IgD-negative memory B cell (primary cell): ENCODE measurements at regions not wholly inside any gene's neighbourhood (a gene's known extent, or its start where the extent isn't known, plus 50 kb on each side); places are given as distances from the start of the nearest gene placed in this dataset.
"Not testable (repeated sequence)": the region's sequence is repeated elsewhere in the genome, so short reads cannot be mapped to it uniquely, and the experiment has no call there.

Experiments used
- H3K27ac Mint-ChIP-seq, 3 donors: one replicate each; pipeline ENCODE4 v1.8.0; 2020 to 2022; ENCODE audit warnings: mild to moderate bottlenecking in 3 of 3, mixed read lengths in 3 of 3, moderate library complexity in 1 of 3
- H3K27me3 Mint-ChIP-seq: one replicate; pipeline ENCODE4 v1.8.0; 2021; ENCODE audit warnings: mixed read lengths
- H3K36me3 Mint-ChIP-seq: one replicate; pipeline ENCODE4 v1.8.0; 2020; ENCODE audit warnings: mild to moderate bottlenecking, mixed read lengths
- H3K4me1 Mint-ChIP-seq, 3 donors: one replicate each; pipeline ENCODE4 v1.8.0; 2020 to 2022; ENCODE audit warnings: mixed read lengths in 3 of 3, mild to moderate bottlenecking in 1 of 3
- H3K4me3 Mint-ChIP-seq, 4 donors: one replicate each; pipeline ENCODE4 v1.8.0; 2020 to 2022; ENCODE audit warnings: mild to moderate bottlenecking in 4 of 4, mixed read lengths in 4 of 4, moderate library complexity in 3 of 4
- H3K9me3 Mint-ChIP-seq, 3 donors: one replicate each; pipeline ENCODE4 v1.8.0; 2020 to 2021; ENCODE audit warnings: mixed read lengths in 3 of 3, mild to moderate bottlenecking in 1 of 3

DNA sequence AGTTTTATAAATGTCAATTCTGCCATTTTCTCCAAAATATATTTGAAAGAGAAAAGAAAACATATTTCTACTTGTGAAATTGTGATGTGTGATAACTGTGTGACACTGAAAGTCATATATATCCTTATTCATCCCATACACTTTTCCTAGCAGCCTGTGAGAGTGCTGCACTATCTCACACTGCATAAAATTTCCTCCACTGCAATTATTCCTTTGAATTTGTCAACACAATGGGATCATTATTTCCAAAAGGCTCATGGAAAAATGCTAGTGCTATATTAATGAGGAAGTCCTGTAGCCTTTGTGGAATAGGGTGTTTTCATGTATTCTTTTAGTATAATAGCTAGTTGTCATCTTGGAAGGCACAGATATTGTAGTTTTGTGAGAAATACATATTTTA is 504.1 kb downstream of the RPL10L start:
- Mint-ChIP-seq H3K4me3 (no peak overlapping the region), H3K4me1 (no peaks in the 10 kb centered on the region), H3K9me3 (peaks cover 3 to 10% (median 4%) of the 10 kb centered on the region in 3 donors), H3K27me3 (no peaks in the 10 kb centered on the region), H3K36me3 (no peaks in the 10 kb centered on the region), H3K27ac (no peak overlapping the region)

DNA sequence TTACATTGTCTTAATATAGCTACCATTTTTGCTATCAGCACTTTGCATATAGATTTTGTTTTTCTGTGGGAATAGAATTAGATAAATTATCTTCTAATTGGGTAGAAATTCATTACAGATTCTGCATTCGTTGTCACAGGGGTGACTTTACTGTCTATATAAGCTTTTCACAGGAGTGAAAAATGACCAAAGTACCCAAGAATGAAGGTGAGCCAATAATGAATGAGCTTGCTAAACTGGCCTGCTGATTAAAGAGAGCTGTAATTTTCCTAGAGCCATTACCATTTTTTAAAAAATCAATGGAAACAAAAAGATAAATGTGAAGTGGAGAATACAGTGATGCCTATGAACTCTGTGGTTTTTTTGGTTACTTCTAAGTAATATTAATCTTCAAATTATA is 504.6 kb downstream of the RPL10L start:
- no peak overlapping the region for H3K27ac Mint-ChIP-seq
- no peaks in the 10 kb centered on the region for H3K27me3 Mint-ChIP-seq
- peaks cover 3 to 10% (median 4%) of the 10 kb centered on the region in 3 donors for H3K9me3 Mint-ChIP-seq

DNA sequence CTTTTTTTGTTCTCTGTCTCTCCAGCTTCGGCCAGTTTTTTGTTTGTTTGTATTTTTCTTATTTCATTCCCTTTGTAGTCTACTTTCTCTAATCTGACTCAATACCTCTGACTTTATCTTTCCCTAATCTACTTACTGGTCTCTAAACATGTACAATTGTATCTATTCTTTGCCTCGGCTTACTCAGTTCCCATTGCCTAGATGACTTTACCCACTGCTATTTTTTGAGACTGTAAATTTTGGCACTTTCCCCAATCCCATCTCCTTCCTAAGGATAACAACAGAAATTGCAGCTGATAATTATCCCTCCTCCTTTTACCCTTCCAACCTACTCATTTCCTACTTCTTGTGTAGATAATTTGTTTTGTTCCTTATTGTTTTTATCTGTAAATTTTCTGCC is 511.1 kb downstream of the RPL10L start:
- Mint-ChIP-seq H3K4me3 (no peak overlapping the region), H3K36me3 (no peaks in the 10 kb centered on the region), H3K27ac (no peak overlapping the region), H3K27me3 (no peaks in the 10 kb centered on the region), H3K4me1 (no peaks in the 10 kb centered on the region), H3K9me3 (peaks cover 4 to 10% (median 7%) of the 10 kb centered on the region in 3 donors)

More for the DNA sequence above, 504.6 kb downstream of the RPL10L start:
- Mint-ChIP-seq H3K36me3 (no peaks in the 10 kb centered on the region), H3K4me3 (no peak overlapping the region), H3K4me1 (no peaks in the 10 kb centered on the region)

DNA sequence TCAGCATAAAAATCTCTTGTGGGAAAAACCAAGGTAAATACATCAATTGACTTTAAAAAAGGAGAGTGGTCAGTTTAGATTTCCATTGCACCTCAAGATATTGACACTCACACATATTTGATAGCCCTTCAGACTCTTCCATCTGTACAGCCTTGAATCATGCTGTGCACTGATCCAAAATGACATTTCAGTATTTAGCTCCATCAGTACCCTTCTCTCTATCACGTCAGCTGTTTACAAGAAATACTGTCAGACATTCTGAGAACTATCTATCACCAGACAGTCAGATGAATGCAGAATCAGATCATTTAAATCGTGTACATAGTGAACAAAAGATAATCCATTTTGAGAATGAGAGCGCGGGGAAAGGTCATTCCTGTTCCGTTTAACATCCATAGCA is 511.9 kb downstream of the RPL10L start:
- Mint-ChIP-seq H3K4me1 (no peaks in the 10 kb centered on the region), H3K4me3 (no peak overlapping the region), H3K36me3 (no peaks in the 10 kb centered on the region), H3K9me3 (peaks cover 4 to 10% (median 6%) of the 10 kb centered on the region in 3 donors), H3K27me3 (no peaks in the 10 kb centered on the region), H3K27ac (no peak overlapping the region)

DNA sequence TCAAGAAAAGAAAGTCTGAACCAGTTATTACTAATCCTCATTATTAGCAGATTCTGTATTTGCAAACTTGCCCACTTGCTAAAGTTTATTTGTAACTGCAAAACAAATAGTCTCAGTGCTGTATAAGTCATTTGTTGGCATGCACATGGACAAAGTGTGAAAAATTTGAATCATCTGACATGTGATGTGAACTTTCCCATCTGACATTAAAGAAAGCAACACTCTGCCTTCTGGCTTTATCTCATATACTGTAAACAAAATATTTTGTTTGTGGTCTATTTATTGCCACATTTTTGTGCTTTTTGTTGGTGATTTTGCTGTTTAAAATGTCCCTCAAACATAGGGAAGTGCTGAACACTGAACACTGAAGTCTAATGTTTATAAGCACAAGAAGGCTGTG is 513.8 kb downstream of the RPL10L start:
- H3K4me1 Mint-ChIP-seq: no peaks in the 10 kb centered on the region
- H3K27me3 Mint-ChIP-seq: no peaks in the 10 kb centered on the region
- peaks cover 6 to 12% (median 10%) of the 10 kb centered on the region in 3 donors for H3K9me3 Mint-ChIP-seq
- H3K4me3 Mint-ChIP-seq: no peak overlapping the region
- no peaks in the 10 kb centered on the region for H3K36me3 Mint-ChIP-seq
- no peak overlapping the region for H3K27ac Mint-ChIP-seq

DNA sequence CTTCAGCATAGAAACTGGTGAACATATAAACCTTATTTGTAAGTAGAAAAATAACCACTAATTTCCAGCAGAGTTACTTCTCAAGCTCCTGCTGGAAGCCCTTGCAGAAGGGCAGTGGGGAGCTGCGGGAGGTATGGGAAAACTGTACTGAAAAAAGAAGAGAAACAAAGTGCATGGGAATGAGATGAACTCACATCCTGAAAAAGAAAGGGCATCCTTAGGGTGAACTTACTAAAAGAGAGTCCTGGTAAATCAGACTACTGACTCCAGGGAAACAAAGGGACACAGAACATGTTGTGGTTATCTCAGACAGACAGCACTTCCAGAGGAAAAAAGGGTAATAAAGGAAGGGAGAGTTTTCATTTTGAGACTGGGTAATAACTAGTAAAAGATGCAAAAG is 515.1 kb downstream of the RPL10L start:
- H3K9me3 Mint-ChIP-seq: peaks cover 6 to 10% (median 10%) of the 10 kb centered on the region in 3 donors
- no peak overlapping the region for H3K4me3 Mint-ChIP-seq
- no peak overlapping the region for H3K27ac Mint-ChIP-seq
- H3K36me3 Mint-ChIP-seq: no peaks in the 10 kb centered on the region
- no peaks in the 10 kb centered on the region for H3K27me3 Mint-ChIP-seq
- no peaks in the 10 kb centered on the region for H3K4me1 Mint-ChIP-seq

DNA sequence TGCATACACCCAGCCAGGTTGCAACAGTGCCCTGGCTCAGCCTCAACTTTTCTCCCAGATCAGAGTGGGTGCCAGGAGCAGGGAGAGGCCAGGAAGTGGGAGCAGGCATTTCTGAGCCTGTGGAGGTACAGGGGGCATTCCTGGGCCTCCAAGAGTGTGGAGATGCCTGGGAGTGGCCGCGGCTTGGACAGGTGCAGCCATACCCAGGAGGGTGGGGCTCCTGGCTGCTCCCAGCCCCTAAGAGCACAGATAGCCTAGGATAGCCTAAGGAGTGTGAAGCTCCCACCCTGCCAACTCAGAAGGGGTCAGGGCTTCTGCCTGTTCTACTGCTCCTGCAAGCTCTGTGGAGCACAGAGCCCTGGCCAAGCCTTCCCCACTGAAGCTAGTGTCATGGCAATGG is 543.4 kb downstream of the RPL10L start:
- Mint-ChIP-seq H3K27me3 (no peaks in the 10 kb centered on the region), H3K9me3 (peaks cover 1 to 23% (median 1%) of the 10 kb centered on the region in 3 donors), H3K36me3 (no peaks in the 10 kb centered on the region), H3K27ac (no peak overlapping the region), H3K4me1 (no peaks in the 10 kb centered on the region), H3K4me3 (no peak overlapping the region)

DNA sequence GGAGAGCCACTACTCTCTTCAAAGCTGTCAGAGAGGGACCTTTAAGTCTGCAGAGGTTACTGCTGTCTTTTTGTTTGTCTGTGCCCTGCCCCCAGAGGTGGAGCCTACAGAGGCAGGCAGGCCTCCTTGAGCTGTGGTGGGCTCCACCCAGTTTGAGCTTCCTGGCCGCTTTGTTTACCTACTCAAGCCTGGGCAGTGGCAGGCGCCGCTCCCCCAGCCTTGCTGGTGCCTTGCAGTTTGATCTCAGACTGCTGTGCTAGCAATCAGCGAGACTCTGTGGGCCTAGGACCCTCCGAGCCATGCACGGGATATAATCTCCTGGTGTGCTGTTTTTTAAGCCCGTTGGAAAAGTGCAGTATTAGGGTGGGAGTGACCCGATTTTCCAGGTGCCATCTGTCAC is 550.7 kb downstream of the RPL10L start:
- H3K4me1 Mint-ChIP-seq, H3K27ac Mint-ChIP-seq, H3K9me3 Mint-ChIP-seq, H3K27me3 Mint-ChIP-seq, H3K4me3 Mint-ChIP-seq, H3K36me3 Mint-ChIP-seq: not testable (repeated sequence)

DNA sequence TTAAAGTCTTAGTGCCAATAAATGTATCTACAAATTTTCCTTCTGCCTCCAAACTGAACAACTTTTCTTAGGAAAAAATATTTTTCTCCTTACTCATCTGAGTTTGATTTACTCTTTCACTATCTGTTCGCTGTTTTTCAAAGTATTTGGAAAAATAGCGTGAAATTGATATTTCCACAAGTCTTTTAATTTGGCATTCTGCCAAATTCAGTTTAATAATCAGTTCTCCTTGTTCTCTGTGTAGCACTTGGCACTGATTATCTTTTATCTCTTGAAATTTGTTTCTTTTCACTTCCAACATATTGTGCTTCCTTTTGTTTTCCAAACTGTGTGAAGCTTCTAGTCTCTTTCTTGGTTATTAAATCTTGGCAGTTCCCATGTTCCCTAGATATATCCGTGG is 559.8 kb downstream of the RPL10L start:
- no peaks in the 10 kb centered on the region for H3K27me3 Mint-ChIP-seq
- H3K4me3 Mint-ChIP-seq: no peak overlapping the region
- peaks cover 0 to 2% (median 0%) of the 10 kb centered on the region in 3 donors for H3K9me3 Mint-ChIP-seq

DNA sequence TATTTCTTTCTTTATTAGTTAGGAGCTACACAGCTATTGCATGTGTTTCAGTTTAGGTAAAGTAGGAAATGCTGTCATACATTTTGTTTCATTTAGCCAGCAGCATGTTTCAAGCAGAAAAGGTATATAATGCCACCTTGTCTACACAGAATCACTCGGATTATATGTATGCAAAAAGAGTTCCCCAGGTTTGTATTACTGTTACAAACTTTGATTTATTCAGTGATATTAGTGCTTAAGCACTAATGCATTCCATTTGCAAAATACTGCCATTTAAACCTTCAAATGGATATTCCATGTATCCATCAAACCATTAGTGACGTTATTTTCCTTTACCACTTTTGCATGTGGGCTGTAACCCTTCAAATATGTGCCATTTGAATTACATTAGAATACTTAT is 564.0 kb downstream of the RPL10L start:
- no peaks in the 10 kb centered on the region for H3K4me1 Mint-ChIP-seq
- no peak overlapping the region for H3K27ac Mint-ChIP-seq
- H3K27me3 Mint-ChIP-seq: no peaks in the 10 kb centered on the region
- H3K4me3 Mint-ChIP-seq: no peak overlapping the region
- H3K9me3 Mint-ChIP-seq: peaks cover 0 to 5% (median 0%) of the 10 kb centered on the region in 3 donors
- H3K36me3 Mint-ChIP-seq: no peaks in the 10 kb centered on the region

More for the DNA sequence above, 559.8 kb downstream of the RPL10L start:
- Mint-ChIP-seq H3K36me3 (no peaks in the 10 kb centered on the region), H3K27ac (no peak overlapping the region), H3K4me1 (no peaks in the 10 kb centered on the region)

DNA sequence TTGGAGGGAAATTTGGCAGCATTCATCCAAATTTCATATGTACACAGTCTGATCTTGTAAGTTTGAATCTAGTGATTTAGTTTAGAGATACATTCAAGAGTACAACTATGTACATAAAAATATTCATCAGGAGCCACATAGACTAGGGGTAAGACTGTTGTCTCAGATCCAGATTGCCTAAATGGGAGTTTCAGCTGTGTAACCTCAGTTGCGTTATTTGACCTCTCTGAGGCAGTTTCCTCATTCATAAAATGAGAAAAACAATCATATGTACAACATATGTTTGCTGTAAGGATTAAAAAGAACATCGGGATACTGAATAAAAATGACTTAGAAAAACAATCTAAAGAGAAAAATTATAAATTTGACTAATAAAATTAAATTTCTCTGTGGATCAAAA is 577.5 kb downstream of the RPL10L start:
- Mint-ChIP-seq H3K36me3 (no peaks in the 10 kb centered on the region), H3K27me3 (no peaks in the 10 kb centered on the region), H3K9me3 (peaks cover 0 to 2% (median 2%) of the 10 kb centered on the region in 3 donors), H3K4me1 (no peaks in the 10 kb centered on the region), H3K27ac (no peak overlapping the region), H3K4me3 (no peak overlapping the region)

DNA sequence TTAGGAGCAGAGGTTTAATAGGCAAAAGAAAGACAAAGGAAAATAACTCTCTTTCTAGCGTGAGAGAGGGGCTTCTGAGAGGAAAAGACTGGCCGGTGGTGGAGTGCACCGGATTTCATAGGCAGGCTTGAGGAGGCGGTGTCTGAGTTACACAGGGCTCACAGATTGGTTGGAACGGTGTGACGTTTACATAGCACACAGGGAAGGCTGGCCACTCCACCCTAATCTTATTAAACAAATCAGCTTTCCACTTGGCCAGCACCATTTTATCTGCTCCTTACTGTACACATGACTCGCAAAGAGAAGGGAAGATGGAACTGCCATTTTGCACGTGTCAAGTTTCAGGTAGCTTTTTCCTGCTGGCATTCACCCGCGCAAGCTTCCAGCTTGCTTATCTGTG is 587.7 kb downstream of the RPL10L start:
- H3K4me1 Mint-ChIP-seq: no peaks in the 10 kb centered on the region
- H3K27ac Mint-ChIP-seq: no peak overlapping the region
- H3K9me3 Mint-ChIP-seq: peaks cover 0 to 15% (median 4%) of the 10 kb centered on the region in 3 donors
- no peak overlapping the region for H3K4me3 Mint-ChIP-seq
- no peaks in the 10 kb centered on the region for H3K36me3 Mint-ChIP-seq
- H3K27me3 Mint-ChIP-seq: no peaks in the 10 kb centered on the region

DNA sequence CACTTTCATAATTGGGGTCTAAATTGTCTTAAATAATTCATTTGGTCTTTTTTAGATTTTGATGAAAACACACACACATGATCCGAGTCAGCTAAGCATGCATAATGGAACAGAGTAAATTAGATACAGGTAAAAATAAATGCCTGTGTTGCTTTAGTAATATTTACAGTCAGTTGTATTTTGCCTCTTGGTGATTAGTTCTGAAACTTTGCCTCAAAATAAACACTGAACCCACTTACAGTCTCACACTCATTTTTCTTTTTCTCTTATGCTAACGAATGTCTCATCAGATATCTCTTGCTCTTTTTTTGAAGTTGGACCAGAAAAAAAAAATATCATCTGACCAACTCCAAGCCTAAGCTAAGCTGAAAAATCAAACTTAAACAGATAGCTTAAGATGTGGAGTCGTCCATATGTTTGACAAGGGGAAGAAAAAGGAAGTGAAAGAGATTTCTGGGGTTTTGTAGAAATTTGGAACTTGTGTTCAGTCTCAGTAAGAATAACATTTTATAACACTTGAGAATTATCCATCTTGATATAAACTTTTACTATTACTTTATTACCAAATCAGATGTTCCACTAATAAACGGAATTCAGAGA is 592.5 kb downstream of the RPL10L start:
- H3K4me1 Mint-ChIP-seq: no peaks in the 10 kb centered on the region

DNA sequence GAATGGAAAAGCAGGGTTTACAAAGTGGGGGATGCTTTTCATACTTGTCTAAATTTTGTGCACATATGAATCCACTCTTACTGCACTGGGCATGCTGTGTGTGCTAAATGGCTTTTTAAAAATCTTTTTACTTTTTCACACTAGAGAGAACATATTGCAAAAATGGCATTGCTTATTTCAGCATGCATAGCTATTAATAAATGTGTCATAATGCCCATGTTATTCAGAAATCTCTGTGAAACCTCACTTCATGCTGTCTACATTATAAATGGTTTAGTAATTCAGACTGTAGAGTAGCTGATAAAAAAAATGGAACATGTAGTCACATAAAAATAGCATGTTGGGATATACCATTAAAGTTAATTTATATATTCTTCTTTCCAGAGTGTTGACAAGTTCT is 593.8 kb downstream of the RPL10L start:
- Mint-ChIP-seq H3K4me3 (no peak overlapping the region), H3K9me3 (peaks cover 0 to 3% (median 2%) of the 10 kb centered on the region in 3 donors), H3K36me3 (no peaks in the 10 kb centered on the region), H3K27ac (no peak overlapping the region), H3K27me3 (no peaks in the 10 kb centered on the region), H3K4me1 (no peaks in the 10 kb centered on the region)

More for the DNA sequence above, 592.5 kb downstream of the RPL10L start:
- H3K4me3 Mint-ChIP-seq: no peak overlapping the region
- H3K36me3 Mint-ChIP-seq: no peaks in the 10 kb centered on the region
- no peak overlapping the region for H3K27ac Mint-ChIP-seq
- H3K27me3 Mint-ChIP-seq: no peaks in the 10 kb centered on the region
- H3K9me3 Mint-ChIP-seq: peaks cover 2 to 6% (median 2%) of the 10 kb centered on the region in 3 donors

DNA sequence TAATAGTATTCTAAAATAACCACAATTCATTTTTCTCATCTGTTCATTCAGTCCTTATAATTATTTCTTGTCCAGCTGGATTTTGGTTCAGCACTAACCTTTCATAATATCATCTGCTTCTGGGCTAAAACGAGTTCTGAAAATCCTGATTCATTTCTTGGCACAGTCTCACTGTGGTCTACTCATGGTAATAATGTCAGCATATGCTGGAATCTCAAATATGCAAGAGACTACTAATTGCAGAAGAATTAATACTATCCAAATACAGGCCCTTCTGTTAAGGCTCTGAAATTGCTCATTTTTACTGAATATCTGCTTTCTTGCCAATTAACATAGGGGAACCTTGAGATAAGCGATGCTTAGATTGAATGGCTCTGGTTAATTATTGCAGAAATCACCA is 597.1 kb downstream of the RPL10L start:
- H3K4me3 Mint-ChIP-seq: no peak overlapping the region
- no peaks in the 10 kb centered on the region for H3K27me3 Mint-ChIP-seq
- H3K4me1 Mint-ChIP-seq: no peaks in the 10 kb centered on the region
- no peaks in the 10 kb centered on the region for H3K36me3 Mint-ChIP-seq
- peaks cover 0 to 2% (median 0%) of the 10 kb centered on the region in 3 donors for H3K9me3 Mint-ChIP-seq
- H3K27ac Mint-ChIP-seq: no peak overlapping the region

DNA sequence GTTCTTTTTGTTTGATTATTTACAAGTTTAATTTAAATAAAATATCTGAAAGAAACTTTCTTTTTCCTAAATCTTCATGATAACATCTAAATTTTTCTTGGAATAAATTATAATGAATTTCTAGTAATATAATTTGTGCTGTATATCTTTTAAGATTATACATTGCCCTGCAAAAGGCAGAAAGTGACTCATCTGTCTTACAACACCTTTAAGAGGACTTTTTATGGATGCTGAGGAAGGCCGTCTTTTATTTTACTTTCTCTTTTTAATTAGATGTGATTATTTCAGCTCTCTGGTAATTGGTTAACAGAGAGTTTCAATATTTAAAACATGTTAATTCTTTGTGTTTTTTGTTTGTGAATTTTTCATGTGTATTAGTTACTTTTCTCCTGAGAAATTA is 598.4 kb downstream of the RPL10L start:
- H3K4me1 Mint-ChIP-seq: no peaks in the 10 kb centered on the region
- no peak overlapping the region for H3K4me3 Mint-ChIP-seq
- H3K27me3 Mint-ChIP-seq: no peaks in the 10 kb centered on the region
- peaks cover 0 to 5% (median 3%) of the 10 kb centered on the region in 3 donors for H3K9me3 Mint-ChIP-seq
- H3K27ac Mint-ChIP-seq: no peak overlapping the region
- no peaks in the 10 kb centered on the region for H3K36me3 Mint-ChIP-seq
